GM12878 (cell line): ENCODE measurements at regions not wholly inside any gene's neighbourhood (a gene's known extent, or its start where the extent isn't known, plus 50 kb on each side); places are given as distances from the start of the nearest gene placed in this dataset.

Experiments
- E2F8 ChIP-seq: fragments of 450-650 bp; IDR thresholded peaks from 2 replicates; pipeline ENCODE4 v1.6.1; 2018; ENCODE audit warnings: mild to moderate bottlenecking, low read depth, moderate library complexity; ENCODE audit not compliant: partially characterized antibody
- IRF5 ChIP-seq: fragments of 450-650 bp; IDR thresholded peaks from 2 replicates; pipeline ENCODE4 v1.6.1; 2017; ENCODE audit warnings: borderline replicate concordance
- ZZZ3 ChIP-seq: IDR thresholded peaks from 2 replicates; pipeline ENCODE4 v1.6.1; 2011; ENCODE audit warnings: low read depth; ENCODE audit not compliant: control insufficient read depth, insufficient read length

- TF ChIP-seq E2F8 (no peak), ZZZ3 (no peak), IRF5 (no peak)
Measured at GRCh38 chr18:42326752-42327151, 371.7 kb downstream of the PIK3C3 start.
